CD14-positive monocyte (primary cell): ENCODE measurements at regions not wholly inside any gene's neighbourhood (a gene's known extent, or its start where the extent isn't known, plus 50 kb on each side); places are given as distances from the start of the nearest gene placed in this dataset.

Experiments used
- DNase-seq, 3 donors: peaks; one replicate each; pipeline ENCODE4 v3.0.0-alpha.2; 2011 to 2022
- H2AFZ ChIP-seq: 2 replicates; pipeline ENCODE4 v1.6.0; 2012; ENCODE audit warnings: mild to moderate bottlenecking, low read depth, low read length, inconsistent platforms; ENCODE audit not compliant: insufficient read depth, poor library complexity, severe bottlenecking
- H3K27ac ChIP-seq, 2 donors: 1 replicate in 1 of 2; 2 replicates in 1 of 2; pipeline ENCODE4 v1.5.1; 2012 to 2013; ENCODE audit warnings: low read length in 2 of 2, control low read depth in 1 of 2, inconsistent platforms in 1 of 2, low read depth in 1 of 2, mild to moderate bottlenecking in 1 of 2
- H3K27me3 ChIP-seq, 2 donors: one replicate each; pipeline versions ENCODE4 v1.6.0 to v1.6.1; 2011 to 2013; ENCODE audit warnings: low read length in 2 of 2; ENCODE audit not compliant: control insufficient read depth in 2 of 2, insufficient read depth in 2 of 2
- H3K36me3 ChIP-seq, 2 donors: replicated peaks in 1 of 2; 1 replicate in 1 of 2; 2 replicates in 1 of 2; pipeline versions ENCODE4 v1.5.1 to v1.6.1; 2012 to 2013; ENCODE audit warnings: low read length in 2 of 2, control low read depth in 1 of 2, inconsistent platforms in 1 of 2, mild to moderate bottlenecking in 1 of 2; ENCODE audit not compliant: insufficient read depth in 2 of 2, control insufficient read depth in 1 of 2
- H3K4me1 ChIP-seq, 2 donors: 1 replicate in 1 of 2; 2 replicates in 1 of 2; pipeline versions ENCODE4 v1.5.1 to v1.6.1; 2012 to 2013; ENCODE audit warnings: low read length in 2 of 2, control low read depth in 1 of 2, inconsistent platforms in 1 of 2, mild to moderate bottlenecking in 1 of 2, moderate library complexity in 1 of 2; ENCODE audit not compliant: insufficient read depth in 2 of 2, control insufficient read depth in 1 of 2
- H3K4me2 ChIP-seq: replicated peaks from 2 replicates; pipeline ENCODE3; 2012; ENCODE audit warnings: low read length, moderate library complexity, mild to moderate bottlenecking; ENCODE audit not compliant: poor library complexity, severe bottlenecking; ENCODE audit errors: extremely low read depth
- H3K4me3 ChIP-seq, 3 experiments: fragments of 200-600 bp in 1 of 3; sonication (generic) in 1 of 3; replicated peaks in 1 of 3; 1 replicate in 2 of 3; 2 replicates in 1 of 3; pipeline ENCODE4 v1.5.1; 2011 to 2013; ENCODE audit warnings: low read length in 3 of 3, mild to moderate bottlenecking in 3 of 3, control low read depth in 2 of 3, low read depth in 2 of 3, inconsistent platforms in 1 of 3, moderate library complexity in 1 of 3
- H3K79me2 ChIP-seq: 2 replicates; pipeline ENCODE4 v1.6.0; 2012; ENCODE audit warnings: mild to moderate bottlenecking, control low read depth, inconsistent platforms, low read length, moderate library complexity; ENCODE audit not compliant: insufficient read depth
- H3K9ac ChIP-seq: 2 replicates; pipeline ENCODE4 v1.6.0; 2017; ENCODE audit warnings: low read length, mild to moderate bottlenecking; ENCODE audit not compliant: insufficient read depth, poor library complexity, severe bottlenecking
- H3K9me3 ChIP-seq, 2 donors: replicated peaks in 1 of 2; 1 replicate in 1 of 2; 2 replicates in 1 of 2; pipeline versions ENCODE4 v1.5.1 to v1.6.1; 2012 to 2013; ENCODE audit warnings: low read length in 2 of 2, control low read depth in 1 of 2; ENCODE audit not compliant: control insufficient read depth in 1 of 2, insufficient read depth in 1 of 2
- H4K20me1 ChIP-seq: 2 replicates; pipeline ENCODE4 v1.6.0; 2012; ENCODE audit warnings: mild to moderate bottlenecking, low read length, control low read depth, moderate library complexity; ENCODE audit not compliant: insufficient read depth
- H3K27ac Mint-ChIP-seq, 7 donors: one replicate each; pipeline ENCODE4 v1.8.0; 2020; ENCODE audit warnings: mild to moderate bottlenecking in 7 of 7, mixed read lengths in 7 of 7, moderate library complexity in 6 of 7, inconsistent platforms in 2 of 7
- H3K27me3 Mint-ChIP-seq, 3 donors: one replicate each; pipeline ENCODE4 v1.8.0; 2021 to 2022; ENCODE audit warnings: low read depth in 3 of 3, mild to moderate bottlenecking in 3 of 3, mixed read lengths in 3 of 3, moderate library complexity in 3 of 3, inconsistent platforms in 1 of 3
- H3K36me3 Mint-ChIP-seq, 2 donors: one replicate each; pipeline ENCODE4 v1.8.0; 2020; ENCODE audit warnings: mixed read lengths in 2 of 2, inconsistent platforms in 1 of 2, mild to moderate bottlenecking in 1 of 2
- H3K4me1 Mint-ChIP-seq: one replicate; pipeline ENCODE4 v1.8.0; 2020; ENCODE audit warnings: mild to moderate bottlenecking, mixed read lengths
- H3K4me3 Mint-ChIP-seq, 2 donors: one replicate each; pipeline ENCODE4 v1.8.0; 2020; ENCODE audit warnings: mild to moderate bottlenecking in 2 of 2, mixed read lengths in 2 of 2, moderate library complexity in 1 of 2
- H3K9me3 Mint-ChIP-seq, 7 donors: one replicate each; pipeline ENCODE4 v1.8.0; 2020 to 2022; ENCODE audit warnings: mixed read lengths in 7 of 7, mild to moderate bottlenecking in 6 of 7, moderate library complexity in 6 of 7, inconsistent platforms in 2 of 7
- WGBS: methylation state at CpG from one replicate; pipeline ENCODE4 v1.1.5; 2013; ENCODE audit warnings: missing lambda C conversion rate; ENCODE audit not compliant: insufficient coverage; 5-methylcytosine and 5-hydroxymethylcytosine counted together
- intact Hi-C, 2 donors: fragments of 100-400 bp; cut with micrococcal nuclease; formaldehyde crosslinking; loops; one replicate each; pipeline versions ENCODE4 v1.15.0 to v1.15.1; 2023
- TF ChIP-seq, protein P1 (sequence below): fragments of 200-600 bp; IDR thresholded peaks from one replicate; pipeline ENCODE4 v1.8.0; 2022; ENCODE audit warnings: antibody characterized with exemption, mild to moderate bottlenecking

DNA sequence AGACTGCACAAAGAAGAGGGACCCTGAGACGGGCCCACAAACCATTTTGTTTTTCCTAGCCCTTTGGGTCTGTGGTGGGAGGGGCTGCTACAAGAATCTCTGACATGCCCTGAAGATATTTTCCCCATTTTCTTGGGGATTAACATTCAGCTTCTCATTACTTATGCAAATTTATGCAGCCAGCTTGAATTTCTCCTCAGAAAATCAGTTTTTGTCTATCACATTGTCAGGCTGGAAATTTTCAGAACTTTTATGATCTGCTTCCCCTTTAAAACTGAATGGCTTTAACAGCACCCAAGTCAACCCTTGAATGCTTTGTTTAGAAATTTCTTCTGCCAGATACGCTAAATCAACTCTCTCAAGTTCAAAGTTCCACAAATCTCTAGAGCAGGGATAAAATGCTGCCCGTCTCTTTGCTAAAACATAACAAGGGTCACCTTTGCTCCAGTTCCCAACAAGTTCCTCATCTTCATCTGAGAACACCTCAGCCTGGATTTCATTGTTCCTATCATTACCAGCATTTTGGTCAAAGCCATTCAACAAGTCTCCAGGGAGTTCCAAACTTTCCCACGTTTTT is 560.0 kb upstream of the KCND2 start:
- Mint-ChIP-seq H3K36me3 (no peaks in the 10 kb centered on the region), H3K9me3 (peaks cover 2 to 12% (median 2%) of the 10 kb centered on the region in 7 donors), H3K27me3 (no peaks in the 10 kb centered on the region), H3K4me1 (no peaks in the 10 kb centered on the region), H3K4me3 (no peak overlapping the region), H3K27ac (no peak overlapping the region)
- Histone ChIP-seq H3K4me3 (no peak overlapping the region), H3K36me3 (no peaks in the 10 kb centered on the region), H3K9ac (no peak overlapping the region), H3K27ac (no peak overlapping the region), H3K9me3 (peaks cover 0 to 7% of the 10 kb centered on the region in 2 donors), H4K20me1 (no peaks in the 10 kb centered on the region), H3K27me3 (no peaks in the 10 kb centered on the region), H3K79me2 (no peaks in the 10 kb centered on the region), H3K4me1 (no peaks in the 10 kb centered on the region), H2AFZ (no peak overlapping the region), H3K4me2 (no peak overlapping the region)
- intact Hi-C loops: no loop called here
- WGBS: 63% methylated on average over 3 of the region's 4 CpGs
- TF ChIP-seq, protein P1, sequence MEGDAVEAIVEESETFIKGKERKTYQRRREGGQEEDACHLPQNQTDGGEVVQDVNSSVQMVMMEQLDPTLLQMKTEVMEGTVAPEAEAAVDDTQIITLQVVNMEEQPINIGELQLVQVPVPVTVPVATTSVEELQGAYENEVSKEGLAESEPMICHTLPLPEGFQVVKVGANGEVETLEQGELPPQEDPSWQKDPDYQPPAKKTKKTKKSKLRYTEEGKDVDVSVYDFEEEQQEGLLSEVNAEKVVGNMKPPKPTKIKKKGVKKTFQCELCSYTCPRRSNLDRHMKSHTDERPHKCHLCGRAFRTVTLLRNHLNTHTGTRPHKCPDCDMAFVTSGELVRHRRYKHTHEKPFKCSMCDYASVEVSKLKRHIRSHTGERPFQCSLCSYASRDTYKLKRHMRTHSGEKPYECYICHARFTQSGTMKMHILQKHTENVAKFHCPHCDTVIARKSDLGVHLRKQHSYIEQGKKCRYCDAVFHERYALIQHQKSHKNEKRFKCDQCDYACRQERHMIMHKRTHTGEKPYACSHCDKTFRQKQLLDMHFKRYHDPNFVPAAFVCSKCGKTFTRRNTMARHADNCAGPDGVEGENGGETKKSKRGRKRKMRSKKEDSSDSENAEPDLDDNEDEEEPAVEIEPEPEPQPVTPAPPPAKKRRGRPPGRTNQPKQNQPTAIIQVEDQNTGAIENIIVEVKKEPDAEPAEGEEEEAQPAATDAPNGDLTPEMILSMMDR: no peak
- no peak for DNase-seq

DNA sequence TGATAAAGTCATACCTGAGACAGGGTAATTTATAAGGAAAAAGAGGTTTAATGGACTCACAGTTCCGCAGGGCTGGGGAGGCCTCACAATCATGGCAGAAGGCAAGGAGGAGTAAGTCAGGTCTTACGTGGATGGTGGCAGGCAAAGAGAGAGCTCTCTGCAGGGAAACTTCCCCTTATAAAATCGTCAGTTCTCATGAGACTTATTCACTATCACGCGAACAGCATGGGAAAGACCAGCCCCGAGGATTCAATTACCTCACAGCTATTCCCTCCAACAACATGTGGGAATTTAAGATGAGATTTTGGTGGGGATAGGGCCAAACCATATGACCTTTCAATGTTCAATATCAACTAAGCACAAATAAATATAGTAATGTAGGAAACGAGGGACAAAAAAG is 559.4 kb upstream of the KCND2 start:
- H3K4me1 ChIP-seq: no peaks in the 10 kb centered on the region
- H3K27me3 Mint-ChIP-seq: no peaks in the 10 kb centered on the region
- no peaks in the 10 kb centered on the region for H3K36me3 ChIP-seq
- H3K4me2 ChIP-seq: no peak overlapping the region
- no peak overlapping the region for H3K4me3 Mint-ChIP-seq
- no peak for DNase-seq
- WGBS: 100% methylated on average over 1 of the region's 7 CpGs
- H4K20me1 ChIP-seq: no peaks in the 10 kb centered on the region
- H3K9me3 Mint-ChIP-seq: peaks cover 2 to 12% (median 2%) of the 10 kb centered on the region in 7 donors
- no peak overlapping the region for H2AFZ ChIP-seq
- TF ChIP-seq, protein P1: no peak
- H3K27me3 ChIP-seq: no peaks in the 10 kb centered on the region
- H3K4me3 ChIP-seq: no peak overlapping the region
- H3K4me1 Mint-ChIP-seq: no peaks in the 10 kb centered on the region
- peaks cover 0 to 7% of the 10 kb centered on the region in 2 donors for H3K9me3 ChIP-seq
- H3K27ac ChIP-seq: no peak overlapping the region
- intact Hi-C loops: no loop called here
- H3K9ac ChIP-seq: no peak overlapping the region
- H3K79me2 ChIP-seq: no peaks in the 10 kb centered on the region
- no peak overlapping the region for H3K27ac Mint-ChIP-seq
- H3K36me3 Mint-ChIP-seq: no peaks in the 10 kb centered on the region
